ENCODE measurements at regions not wholly inside any gene's neighbourhood (a gene's known extent, or its start where the extent isn't known, plus 50 kb on each side); places are given as distances from the start of the nearest gene placed in this dataset.

DNA sequence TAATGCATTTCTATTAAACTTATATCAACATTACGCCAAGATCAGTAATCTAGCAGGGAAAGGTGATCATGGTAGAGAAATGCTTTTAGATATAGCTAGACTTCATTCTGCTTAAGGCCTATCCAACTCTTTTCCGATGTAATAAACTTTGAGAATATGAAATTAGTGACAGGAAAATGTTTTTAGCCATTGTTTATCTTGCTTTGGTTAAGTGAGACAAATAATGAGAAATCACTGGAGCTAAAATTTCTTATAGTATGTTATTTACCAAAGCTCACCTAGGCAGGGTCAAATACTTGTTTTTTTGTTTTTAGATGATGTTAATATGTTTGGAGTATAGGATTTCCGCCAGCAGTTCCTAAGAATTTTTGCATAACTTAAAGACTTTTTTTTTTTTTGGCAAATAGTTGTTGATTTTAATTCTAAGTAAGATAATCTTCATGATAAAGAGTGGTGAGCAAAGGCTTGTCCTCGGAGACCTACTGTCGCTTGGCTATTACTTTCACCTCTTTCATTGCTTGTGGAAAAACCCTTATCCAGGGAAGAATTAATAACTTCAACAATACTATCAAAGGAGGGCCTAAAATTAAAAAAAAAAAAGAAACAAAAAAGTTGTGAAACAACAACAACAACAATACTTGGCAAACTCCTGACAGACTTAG lies 98.3 kb downstream of the SOX4 start:
- no peak for DNase-seq (ENCODE audit: low read depth, low spot score)
- Histone ChIP-seq H3K9me3 (ENCODE audit: low read depth, low read length) (no peaks in the 10 kb centered on the region), H3K4me3 (no peak overlapping the region), H3K9ac (ENCODE audit: insufficient read length) (no peak overlapping the region), H3K27ac (no peak overlapping the region), H3K36me3 (ENCODE audit: insufficient read depth, low read length) (no peaks in the 10 kb centered on the region)
- TF ChIP-seq EZH2 (IDR thresholded peaks at IDR 0.05) (no peak), POLR2AphosphoS5 (IDR thresholded peaks at IDR 0.05; ENCODE audit: borderline replicate concordance, low read depth, low read length) (no peak), FOXP2 (optimal IDR thresholded peaks at IDR 0.05; ENCODE audit: control extremely low read depth, extremely low read length, insufficient read depth) (no peak)

GRCh38 chr6:21692721-21693120 lies 99.2 kb downstream of the SOX4 start:
- no peak overlapping the region for H3K9ac ChIP-seq (ENCODE audit: insufficient read length)
- no peaks in the 10 kb centered on the region for H3K9me3 ChIP-seq (ENCODE audit: low read depth, low read length)
- no peak overlapping the region for H3K27ac ChIP-seq
- TF ChIP-seq EZH2 (IDR thresholded peaks at IDR 0.05) (no peak), FOXP2 (optimal IDR thresholded peaks at IDR 0.05; ENCODE audit: control extremely low read depth, extremely low read length, insufficient read depth) (no peak), POLR2AphosphoS5 (IDR thresholded peaks at IDR 0.05; ENCODE audit: borderline replicate concordance, low read depth, low read length) (no peak)
- H3K36me3 ChIP-seq (ENCODE audit: insufficient read depth, low read length): no peaks in the 10 kb centered on the region
- no peak overlapping the region for H3K4me3 ChIP-seq
- no peak for DNase-seq (ENCODE audit: low read depth, low spot score)

- TF ChIP-seq POLR2AphosphoS5 (IDR thresholded peaks at IDR 0.05; ENCODE audit: borderline replicate concordance, low read depth, low read length) (no peak), EZH2 (IDR thresholded peaks at IDR 0.05) (no peak), FOXP2 (optimal IDR thresholded peaks at IDR 0.05; ENCODE audit: control extremely low read depth, extremely low read length, insufficient read depth) (no peak)
- Histone ChIP-seq H3K27ac (no peak overlapping the region), H3K9me3 (ENCODE audit: low read depth, low read length) (no peaks in the 10 kb centered on the region), H3K4me3 (no peak overlapping the region), H3K9ac (ENCODE audit: insufficient read length) (no peak overlapping the region), H3K36me3 (ENCODE audit: insufficient read depth, low read length) (no peaks in the 10 kb centered on the region)
- DNase-seq (ENCODE audit: low read depth, low spot score): no peak
Measured at GRCh38 chr6:21694168-21694567, 100.6 kb downstream of the SOX4 start.

DNA sequence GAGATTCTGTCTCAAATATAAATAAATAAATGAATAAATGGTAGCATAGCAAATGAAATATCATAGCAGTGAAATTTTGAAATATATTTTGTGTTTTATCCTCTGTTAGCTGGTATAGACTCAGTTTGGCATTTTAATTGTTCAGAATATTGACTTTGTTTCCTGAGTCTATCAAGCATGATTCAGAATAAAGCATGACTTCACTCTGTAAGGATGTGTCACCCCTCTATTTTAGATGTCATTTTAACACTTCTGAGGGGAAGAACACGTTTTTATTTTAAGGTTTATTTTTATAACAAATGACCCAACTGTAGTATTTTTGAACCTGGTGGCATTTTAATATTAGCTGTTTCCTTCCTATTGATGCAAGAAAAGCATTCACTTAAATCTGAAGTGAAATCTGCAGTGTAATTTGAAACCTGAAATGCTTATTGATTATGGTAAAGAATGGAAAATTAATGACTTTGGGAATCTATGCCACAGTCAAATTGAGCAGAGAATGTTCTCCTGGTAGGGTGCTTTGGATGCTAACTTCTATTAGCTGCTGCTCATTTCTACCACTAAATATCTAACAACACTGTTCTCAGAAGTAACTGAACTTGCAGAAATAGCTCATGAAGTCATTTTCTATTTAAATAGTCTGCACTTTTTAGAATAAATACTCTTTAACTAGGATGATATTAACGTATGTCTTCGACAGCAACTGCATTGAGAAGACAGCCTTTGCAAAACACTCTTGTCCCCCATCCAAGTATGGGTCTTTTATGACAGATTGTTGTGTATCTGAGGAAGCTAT lies 114.2 kb downstream of the SOX4 start:
- DNase-seq (ENCODE audit: low read depth, low spot score): no peak
- no peak overlapping the region for H3K9ac ChIP-seq (ENCODE audit: insufficient read length)
- no peaks in the 10 kb centered on the region for H3K9me3 ChIP-seq (ENCODE audit: low read depth, low read length)
- no peak overlapping the region for H3K27ac ChIP-seq
- TF ChIP-seq FOXP2 (optimal IDR thresholded peaks at IDR 0.05; ENCODE audit: control extremely low read depth, extremely low read length, insufficient read depth) (no peak), EZH2 (IDR thresholded peaks at IDR 0.05) (no peak), POLR2AphosphoS5 (IDR thresholded peaks at IDR 0.05; ENCODE audit: borderline replicate concordance, low read depth, low read length) (no peak)
- no peaks in the 10 kb centered on the region for H3K36me3 ChIP-seq (ENCODE audit: insufficient read depth, low read length)
- H3K4me3 ChIP-seq: no peak overlapping the region

- DNase-seq (ENCODE audit: low read depth, low spot score): no peak
- Histone ChIP-seq H3K4me3 (no peak overlapping the region), H3K9me3 (ENCODE audit: low read depth, low read length) (no peaks in the 10 kb centered on the region), H3K27ac (no peak overlapping the region), H3K36me3 (ENCODE audit: insufficient read depth, low read length) (no peaks in the 10 kb centered on the region), H3K9ac (ENCODE audit: insufficient read length) (no peak overlapping the region)
- no peak for TF ChIP-seq EZH2 (IDR thresholded peaks at IDR 0.05)
- no peak for TF ChIP-seq FOXP2 (optimal IDR thresholded peaks at IDR 0.05; ENCODE audit: control extremely low read depth, extremely low read length, insufficient read depth)
- TF ChIP-seq POLR2AphosphoS5 (IDR thresholded peaks at IDR 0.05; ENCODE audit: borderline replicate concordance, low read depth, low read length): no peak
Measured at GRCh38 chr6:21708320-21708580, 114.7 kb downstream of the SOX4 start.

GRCh38 chr6:21710216-21710615 lies 116.7 kb downstream of the SOX4 start:
- TF ChIP-seq EZH2 (IDR thresholded peaks at IDR 0.05) (no peak), POLR2AphosphoS5 (IDR thresholded peaks at IDR 0.05; ENCODE audit: borderline replicate concordance, low read depth, low read length) (no peak), FOXP2 (optimal IDR thresholded peaks at IDR 0.05; ENCODE audit: control extremely low read depth, extremely low read length, insufficient read depth) (no peak)
- Histone ChIP-seq H3K27ac (no peak overlapping the region), H3K9ac (ENCODE audit: insufficient read length) (no peak overlapping the region), H3K4me3 (no peak overlapping the region), H3K9me3 (ENCODE audit: low read depth, low read length) (no peaks in the 10 kb centered on the region), H3K36me3 (ENCODE audit: insufficient read depth, low read length) (no peaks in the 10 kb centered on the region)
- no peak for DNase-seq (ENCODE audit: low read depth, low spot score)

GRCh38 chr6:21710908-21711627 lies 117.5 kb downstream of the SOX4 start:
- no peak overlapping the region for H3K27ac ChIP-seq
- no peak overlapping the region for H3K9ac ChIP-seq (ENCODE audit: insufficient read length)
- no peak for DNase-seq (ENCODE audit: low read depth, low spot score)
- H3K9me3 ChIP-seq (ENCODE audit: low read depth, low read length): no peaks in the 10 kb centered on the region
- H3K4me3 ChIP-seq: no peak overlapping the region
- no peaks in the 10 kb centered on the region for H3K36me3 ChIP-seq (ENCODE audit: insufficient read depth, low read length)
- TF ChIP-seq POLR2AphosphoS5 (IDR thresholded peaks at IDR 0.05; ENCODE audit: borderline replicate concordance, low read depth, low read length): no peak
- TF ChIP-seq FOXP2 (optimal IDR thresholded peaks at IDR 0.05; ENCODE audit: control extremely low read depth, extremely low read length, insufficient read depth): no peak
- no peak for TF ChIP-seq EZH2 (IDR thresholded peaks at IDR 0.05)

- H3K27ac ChIP-seq: no peak overlapping the region
Measured at GRCh38 chr6:21712213-21712612, 118.7 kb downstream of the SOX4 start.

More at GRCh38 chr6:21712213-21712612, 118.7 kb downstream of the SOX4 start:
- no peaks in the 10 kb centered on the region for H3K36me3 ChIP-seq (ENCODE audit: insufficient read depth, low read length)
- no peak for TF ChIP-seq EZH2 (IDR thresholded peaks at IDR 0.05)
- TF ChIP-seq FOXP2 (optimal IDR thresholded peaks at IDR 0.05; ENCODE audit: control extremely low read depth, extremely low read length, insufficient read depth): no peak
- no peak for TF ChIP-seq POLR2AphosphoS5 (IDR thresholded peaks at IDR 0.05; ENCODE audit: borderline replicate concordance, low read depth, low read length)
- DNase-seq (ENCODE audit: low read depth, low spot score): no peak
- H3K9ac ChIP-seq (ENCODE audit: insufficient read length): no peak overlapping the region
- no peak overlapping the region for H3K4me3 ChIP-seq
- H3K9me3 ChIP-seq (ENCODE audit: low read depth, low read length): no peaks in the 10 kb centered on the region
